NCI-H187 treated with DMSO at 0.1 percent for 48 hours (cell line): ENCODE measurements at regions not wholly inside any gene's neighbourhood (a gene's known extent, or its start where the extent isn't known, plus 50 kb on each side); places are given as distances from the start of the nearest gene placed in this dataset.
"Not testable (repeated sequence)": the region's sequence is repeated elsewhere in the genome, so short reads cannot be mapped to it uniquely, and the experiment has no call there.

ENCODE experiments used
- DNase-seq: peaks from one replicate; lab custom pipeline; 2025; lab: John Stamatoyannopoulos, UW

DNA sequence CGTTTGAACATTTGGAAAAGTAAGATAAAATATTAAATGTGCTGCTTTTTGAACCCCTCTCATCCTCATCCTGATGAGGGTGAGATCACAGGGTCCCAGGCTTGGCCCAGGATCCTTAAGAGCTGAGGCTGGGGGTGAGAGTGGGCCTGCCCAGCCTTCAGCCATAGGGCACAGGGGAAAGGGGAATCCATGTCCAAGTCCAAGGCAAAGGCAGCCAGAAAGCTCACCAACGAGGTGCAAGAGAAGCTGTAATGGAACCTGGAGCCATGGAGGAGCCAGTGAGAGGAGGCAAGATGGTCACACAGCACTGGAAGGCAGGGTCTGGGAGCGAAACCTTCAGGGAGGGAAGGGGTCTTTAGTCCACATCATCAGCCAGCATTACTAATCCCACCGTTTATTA is 191.9 kb downstream of the RRAGC start:
- no peak for DNase-seq

DNA sequence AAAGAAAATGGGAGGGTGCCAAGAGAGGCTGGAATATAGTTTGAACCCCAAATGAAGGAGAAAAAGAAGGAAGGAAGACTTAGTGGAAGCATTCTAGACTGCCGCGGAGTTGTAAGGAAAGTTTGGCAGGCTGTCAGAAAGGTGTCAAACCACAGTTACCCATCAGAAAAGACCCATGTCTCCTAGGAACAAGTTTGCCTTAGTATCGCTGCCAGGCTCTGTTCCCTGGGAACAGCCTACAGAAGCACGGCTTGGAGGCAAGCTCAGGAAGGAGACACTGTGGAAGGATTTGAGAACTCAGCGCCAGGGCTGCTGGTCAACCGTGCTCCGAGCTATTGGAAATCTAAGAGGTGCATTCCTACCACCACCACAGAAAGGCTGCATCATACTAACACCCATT is 197.4 kb downstream of the RRAGC start:
- DNase-seq: no peak

DNA sequence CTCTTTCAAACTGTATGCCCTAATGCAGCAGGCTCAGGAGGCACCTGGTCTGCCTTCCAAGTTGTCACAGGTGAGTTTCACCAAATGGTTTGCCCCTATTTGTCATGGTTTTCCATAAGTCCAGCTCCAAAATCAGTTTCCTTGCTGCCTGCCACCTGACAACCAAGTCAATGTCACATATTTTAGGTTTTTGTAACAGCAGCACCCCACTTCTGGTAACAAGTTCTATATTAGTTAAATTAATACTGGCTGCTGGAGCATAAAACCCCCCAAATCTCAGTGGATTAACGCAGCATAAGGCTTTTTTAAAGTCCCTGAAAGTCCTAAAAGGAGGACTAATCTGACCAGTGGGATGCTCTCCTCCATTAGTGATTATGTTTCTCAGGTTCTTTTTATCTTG is 200.7 kb downstream of the RRAGC start:
- DNase-seq: no peak

DNA sequence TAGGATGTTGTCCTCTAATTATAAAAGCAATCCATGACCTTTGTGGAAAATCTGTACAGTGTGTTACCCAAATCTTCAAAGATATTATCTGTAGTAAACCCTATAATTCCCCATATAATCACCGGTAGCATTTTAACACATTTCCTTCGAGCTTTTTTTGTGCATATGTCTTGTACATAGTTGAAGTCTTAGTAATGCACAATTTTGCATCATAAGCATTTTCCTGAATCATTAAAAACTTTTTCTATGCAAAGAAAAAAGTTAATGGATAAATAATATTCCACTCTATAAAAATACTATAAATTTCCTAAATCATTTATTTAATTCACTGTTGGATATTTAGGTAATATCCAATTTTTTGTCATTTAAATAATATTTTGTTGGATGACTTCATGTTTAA is 201.7 kb downstream of the RRAGC start:
- DNase-seq: no peak

DNA sequence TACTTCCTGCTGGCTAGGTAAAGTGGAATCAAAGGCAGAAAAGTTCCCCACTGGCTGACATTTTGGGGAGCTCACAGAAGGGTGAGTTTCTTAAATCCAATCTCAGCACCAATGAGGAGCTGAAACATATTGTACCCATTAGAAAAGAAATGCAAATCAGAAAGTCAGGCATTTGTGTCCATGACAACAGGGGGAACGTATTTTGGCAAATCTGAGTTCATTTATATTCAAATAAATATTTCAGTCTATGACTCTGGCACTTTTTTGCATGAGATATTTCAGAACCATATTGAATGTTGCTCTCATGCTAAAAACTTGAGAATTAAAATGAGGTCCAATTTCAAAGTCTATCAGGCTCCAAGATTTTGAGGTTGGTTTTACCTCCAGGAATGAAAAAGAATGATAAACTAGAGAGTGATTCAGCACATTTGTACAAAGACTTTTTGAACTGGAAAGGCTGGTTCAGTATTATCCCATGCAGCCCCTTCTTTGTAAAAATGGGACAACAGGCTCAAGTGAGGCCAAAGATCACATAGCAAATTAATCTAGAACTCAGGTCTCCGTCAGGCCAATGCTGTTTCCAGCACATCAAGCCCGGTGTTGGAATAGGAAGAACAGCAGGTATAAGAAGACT is 202.2 kb downstream of the RRAGC start:
- no peak for DNase-seq

DNA sequence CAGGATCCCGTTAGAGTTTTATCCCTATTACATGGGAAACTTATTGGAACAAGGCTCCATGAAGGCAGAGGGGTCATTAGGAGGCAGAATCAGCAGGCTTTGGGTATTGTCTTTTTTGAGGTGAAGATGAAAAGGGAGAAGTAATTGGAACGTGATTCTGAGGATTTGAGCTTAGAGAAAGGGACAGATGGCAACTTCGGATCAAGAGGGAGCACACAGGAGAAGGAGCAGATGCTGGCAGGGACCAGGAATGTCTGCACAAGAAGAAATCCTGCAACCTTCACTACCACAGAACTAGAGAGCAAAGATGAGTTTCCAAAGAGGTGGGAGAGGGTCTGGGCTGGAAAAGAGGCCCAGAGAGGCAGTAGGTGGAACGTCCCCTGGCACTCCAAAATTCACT is 202.8 kb downstream of the RRAGC start:
- no peak for DNase-seq

DNA sequence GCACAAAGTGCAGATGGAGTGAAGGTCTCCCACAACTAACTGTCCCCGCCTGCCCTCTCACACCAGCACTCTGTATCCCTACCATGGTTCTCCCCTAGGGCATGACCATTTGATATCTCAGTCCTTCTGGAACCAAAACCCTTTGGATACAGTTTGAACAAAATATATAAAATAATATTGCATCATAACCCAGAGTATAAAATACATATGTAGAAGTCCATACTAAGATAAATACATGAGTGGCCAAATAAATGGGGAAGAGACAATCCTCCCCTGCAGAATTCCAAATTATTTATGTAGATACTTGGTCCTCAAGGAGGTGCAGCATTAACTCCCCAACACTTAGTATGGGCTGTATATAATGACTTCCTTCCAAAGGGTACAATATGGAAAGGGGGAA is 207.4 kb downstream of the RRAGC start:
- DNase-seq: no peak

DNA sequence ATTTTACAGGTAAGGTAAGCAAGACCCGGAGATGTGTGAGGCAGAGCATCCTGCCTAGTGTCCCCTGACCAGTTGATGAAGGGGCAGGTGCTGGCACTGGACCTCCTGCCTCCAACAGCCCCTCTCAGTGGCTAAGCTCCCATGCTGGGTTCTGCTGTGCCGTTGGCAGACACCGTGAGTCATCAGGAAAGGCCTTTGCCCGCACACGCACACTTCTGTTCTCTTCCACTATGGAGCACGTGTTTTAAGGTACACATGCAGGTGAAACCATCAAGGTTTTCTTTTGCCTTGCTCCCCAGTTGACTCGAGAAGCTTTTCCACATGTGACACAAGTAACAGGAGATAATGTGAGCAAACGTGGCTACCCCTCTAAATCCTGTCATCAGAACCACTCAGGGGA is 207.9 kb downstream of the RRAGC start:
- no peak for DNase-seq

DNA sequence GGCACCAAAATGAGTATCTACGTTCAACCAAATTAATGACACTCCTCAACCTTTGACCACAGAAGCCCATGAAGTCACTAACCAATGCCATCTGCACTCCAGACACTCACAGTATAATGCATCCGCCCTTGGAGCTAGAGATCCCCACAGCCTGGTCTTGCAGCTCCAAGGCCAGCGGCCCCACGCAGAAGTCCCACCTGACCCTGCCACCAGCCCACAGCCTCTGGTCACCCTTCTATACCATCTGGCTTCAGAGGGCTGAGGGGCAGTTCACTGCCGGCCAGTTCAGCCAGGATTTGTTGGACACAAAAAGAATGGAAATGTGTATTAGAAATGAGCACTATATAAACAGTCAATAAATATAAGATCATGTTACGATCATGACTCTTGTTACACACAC is 211.2 kb downstream of the RRAGC start:
- DNase-seq: no peak

DNA sequence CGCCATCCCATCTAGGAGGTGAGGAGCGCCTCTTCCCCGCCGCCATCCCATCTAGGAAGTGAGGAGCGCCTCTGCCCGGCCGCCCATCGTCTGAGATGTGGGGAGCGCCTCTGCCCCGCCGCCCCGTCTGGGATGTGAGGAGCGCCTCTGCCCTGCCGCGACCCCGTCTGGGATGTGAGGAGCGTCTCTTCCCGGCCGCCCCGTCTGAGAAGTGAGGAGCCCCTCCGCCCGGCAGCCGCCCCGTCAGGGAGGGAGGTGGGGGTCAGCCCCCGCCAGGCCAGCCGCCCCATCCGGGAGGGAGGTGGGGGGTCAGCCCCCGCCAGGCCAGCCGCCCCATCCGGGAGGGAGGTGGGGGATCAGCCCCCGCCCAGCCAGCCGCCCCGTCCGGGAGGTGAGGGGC is 212.2 kb downstream of the RRAGC start:
- DNase-seq: not testable (repeated sequence)

DNA sequence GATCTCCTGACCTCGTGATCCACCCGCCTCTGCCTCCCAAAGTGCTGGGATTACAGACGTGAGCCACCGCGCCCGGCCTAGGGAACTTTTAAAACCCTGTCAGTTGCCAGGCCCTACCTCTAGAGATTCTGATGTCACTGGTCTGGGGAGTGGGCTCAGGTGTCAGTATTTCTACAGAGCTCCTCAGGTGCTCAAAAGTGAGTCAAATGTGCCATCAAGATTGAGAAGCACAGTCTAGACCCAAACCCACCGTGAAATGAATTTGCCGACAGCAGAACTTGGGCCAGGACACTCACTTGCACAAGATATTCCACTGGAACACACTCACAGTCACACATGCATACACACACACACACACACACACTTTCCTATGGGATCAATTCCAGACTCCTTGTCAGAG is 215.5 kb downstream of the RRAGC start:
- DNase-seq: no peak

DNA sequence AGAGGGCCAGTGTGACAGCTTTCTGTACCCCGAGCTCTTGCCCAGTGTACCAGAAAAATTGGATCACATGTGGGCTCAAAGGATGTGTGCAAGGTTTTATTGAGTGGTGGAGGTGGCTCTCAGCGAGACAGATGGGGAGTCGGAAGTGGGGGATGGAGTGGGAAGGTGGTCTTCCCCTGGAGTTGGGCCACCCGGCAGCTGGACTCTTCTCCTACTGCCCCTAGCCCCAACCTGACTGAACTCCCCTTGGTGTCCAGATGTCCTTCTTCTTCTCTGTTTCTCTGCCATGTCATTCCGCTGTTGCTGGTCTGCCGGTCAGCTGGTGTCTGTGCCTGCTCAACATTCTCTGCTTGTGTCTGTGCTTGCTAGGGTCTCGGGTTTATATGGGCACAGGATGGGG is 217.9 kb downstream of the RRAGC start:
- DNase-seq: no peak

DNA sequence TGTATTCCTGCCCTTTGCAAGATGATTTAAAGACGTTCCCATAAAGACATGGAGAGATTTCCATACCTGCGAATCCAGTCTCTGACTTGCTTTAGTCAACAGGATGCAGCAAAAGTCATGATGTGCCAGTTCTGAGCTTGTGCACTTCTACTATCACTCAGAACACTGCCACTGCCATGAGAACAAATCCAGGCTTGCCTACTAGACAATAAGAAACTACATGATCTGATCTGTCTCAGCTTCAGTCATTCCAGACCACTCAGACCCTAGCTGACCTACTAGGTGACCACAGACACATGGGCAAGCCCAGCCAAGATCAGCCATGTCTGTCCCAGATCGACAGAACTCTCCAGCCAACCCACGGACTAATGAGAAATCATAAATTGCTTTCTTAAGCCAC is 219.2 kb downstream of the RRAGC start:
- DNase-seq: no peak

DNA sequence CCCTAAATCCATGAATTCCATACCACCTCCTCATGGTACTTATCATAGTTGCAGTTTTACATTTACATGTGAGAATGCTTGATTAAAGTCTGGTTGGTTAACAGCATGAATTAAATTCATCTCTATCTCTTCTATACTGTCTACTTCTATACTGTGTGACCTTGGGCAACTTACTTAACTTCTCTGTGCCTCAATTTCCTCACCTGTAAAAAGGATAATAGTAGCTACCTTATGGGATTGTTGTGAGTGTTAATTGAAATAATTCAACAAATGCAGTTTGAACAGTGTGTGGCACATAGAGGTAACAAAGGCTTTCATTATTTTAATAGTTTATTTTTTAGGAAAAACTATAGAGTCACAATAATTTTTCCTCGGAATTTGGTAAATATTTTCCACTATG is 231.3 kb downstream of the RRAGC start:
- no peak for DNase-seq

DNA sequence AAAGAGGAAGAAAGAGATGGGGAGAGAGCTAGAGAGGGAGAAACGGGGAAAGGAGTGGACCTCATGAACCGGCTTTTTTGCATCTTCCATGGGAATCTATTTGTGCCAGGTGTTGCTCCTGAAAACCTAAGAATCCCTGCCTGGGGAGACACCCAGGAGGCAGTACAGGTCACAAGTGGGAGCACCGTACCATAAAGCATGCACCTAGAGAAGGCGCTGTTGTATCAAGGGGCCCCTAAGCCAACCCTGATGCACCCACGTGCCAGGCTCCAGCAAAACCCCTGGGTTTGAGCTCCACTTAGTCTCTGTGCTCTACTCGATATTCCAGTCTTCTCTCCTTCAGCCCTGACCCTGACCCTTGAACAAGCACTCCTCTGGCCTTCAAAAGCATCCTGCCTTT is 233.6 kb downstream of the RRAGC start:
- no peak for DNase-seq

DNA sequence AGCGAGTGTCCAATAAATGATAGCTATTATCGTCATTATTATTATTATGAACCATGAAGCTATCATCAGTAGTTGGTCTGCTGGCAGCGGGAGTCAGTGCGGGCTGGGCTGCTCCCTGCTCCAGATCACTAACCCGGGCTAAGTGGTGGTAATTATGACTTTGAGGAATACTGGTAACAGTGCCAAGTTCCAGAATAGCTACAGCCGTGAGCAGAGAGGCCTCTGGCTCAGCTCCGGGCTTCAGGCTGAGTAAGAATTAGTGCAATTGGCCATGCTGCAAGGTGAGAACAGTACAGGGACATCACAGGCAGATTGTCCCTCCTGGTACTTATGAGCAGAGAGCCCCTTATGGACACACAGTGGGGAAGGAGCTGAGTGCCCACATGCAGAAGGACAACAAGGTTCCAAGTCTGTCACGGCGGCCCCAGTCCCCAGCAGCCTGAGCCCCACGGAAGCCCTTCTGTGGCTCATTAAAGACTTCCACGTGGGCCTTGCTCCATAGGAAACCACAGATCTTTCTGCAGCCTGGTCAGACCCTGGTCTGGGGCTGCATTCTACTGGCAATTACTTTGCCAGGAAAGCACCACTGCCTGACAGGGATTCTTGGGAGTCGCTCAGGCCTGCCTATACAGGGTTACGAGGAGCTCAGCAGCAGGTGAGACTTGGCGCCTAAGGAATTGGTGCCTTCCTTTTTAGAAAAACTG is 235.1 kb downstream of the RRAGC start:
- no peak for DNase-seq

DNA sequence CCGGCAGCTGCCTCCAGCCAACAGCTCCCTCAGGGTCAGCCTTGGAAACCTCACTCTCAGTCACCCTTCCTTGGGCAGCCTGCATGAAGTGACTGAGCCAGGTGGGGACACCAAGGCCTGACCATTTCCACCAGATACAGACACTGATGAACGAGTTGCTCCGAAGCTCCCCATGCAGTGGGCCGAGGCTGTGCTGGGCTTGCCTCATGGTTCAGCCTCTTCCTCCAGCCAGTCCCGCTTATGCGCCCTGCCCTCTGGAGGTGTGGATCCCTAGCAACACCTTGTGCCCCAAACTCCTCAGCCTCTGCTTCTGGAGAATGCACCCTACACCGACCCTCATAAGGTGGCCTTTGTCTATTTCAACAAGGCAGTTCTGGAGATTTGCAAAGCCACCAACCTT is 236.0 kb downstream of the RRAGC start:
- DNase-seq: no peak

DNA sequence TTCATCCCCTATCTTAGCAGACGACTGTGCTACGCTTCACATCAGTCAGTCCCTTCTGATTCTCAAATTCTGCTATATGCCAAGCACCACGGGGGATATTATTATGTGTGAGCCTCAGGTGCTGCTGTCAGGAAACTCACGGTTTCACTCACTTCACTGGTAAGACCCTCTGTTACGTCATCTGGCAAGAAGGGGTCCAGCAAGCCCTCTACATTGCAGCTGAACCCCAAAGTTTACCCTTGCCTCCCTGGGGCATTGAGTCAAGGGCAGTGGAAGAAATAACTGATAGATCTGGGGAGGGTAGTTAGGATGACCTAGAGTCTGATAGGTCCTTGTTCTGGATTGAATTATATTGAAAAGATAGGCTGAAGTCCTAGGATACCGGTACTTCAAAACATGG is 237.4 kb downstream of the RRAGC start:
- DNase-seq: no peak

DNA sequence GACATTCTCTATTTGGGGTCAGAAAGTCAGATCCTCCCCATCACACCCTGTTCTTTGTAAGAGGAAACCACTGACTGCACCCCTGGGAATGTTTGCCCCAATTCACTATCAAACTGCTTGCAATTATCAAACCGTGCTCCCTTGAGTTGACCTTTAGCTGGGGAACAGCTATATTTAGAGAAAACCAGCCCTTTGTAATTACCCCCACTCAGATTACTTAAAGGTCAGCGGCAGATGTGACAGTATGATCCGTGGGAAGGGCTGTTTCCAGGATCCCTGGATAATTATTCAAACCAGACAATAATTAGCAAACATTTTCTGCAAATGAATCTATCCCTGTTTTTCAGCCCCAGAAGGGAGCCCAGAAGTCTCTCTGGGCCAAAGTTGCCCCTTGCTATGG is 242.7 kb downstream of the RRAGC start:
- no peak for DNase-seq

DNA sequence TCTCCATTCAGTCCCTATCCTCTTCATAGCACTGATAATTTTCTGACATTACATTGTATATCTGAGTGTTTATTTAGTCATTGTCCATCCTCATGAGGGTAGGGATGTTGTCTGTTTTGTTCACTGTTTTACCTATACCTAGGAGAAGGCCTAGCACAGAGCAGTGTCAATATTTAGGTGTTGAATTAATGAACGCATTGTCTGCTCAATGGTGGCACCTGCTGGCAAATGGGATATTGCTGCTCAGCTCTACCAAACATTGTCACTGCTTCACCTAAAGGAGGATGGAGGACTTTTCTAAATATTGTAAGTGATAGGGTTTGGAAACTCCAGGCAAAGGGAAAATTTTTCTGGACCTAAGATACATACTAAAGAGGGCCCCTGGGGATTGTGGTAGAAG is 243.9 kb downstream of the RRAGC start:
- DNase-seq: no peak

DNA sequence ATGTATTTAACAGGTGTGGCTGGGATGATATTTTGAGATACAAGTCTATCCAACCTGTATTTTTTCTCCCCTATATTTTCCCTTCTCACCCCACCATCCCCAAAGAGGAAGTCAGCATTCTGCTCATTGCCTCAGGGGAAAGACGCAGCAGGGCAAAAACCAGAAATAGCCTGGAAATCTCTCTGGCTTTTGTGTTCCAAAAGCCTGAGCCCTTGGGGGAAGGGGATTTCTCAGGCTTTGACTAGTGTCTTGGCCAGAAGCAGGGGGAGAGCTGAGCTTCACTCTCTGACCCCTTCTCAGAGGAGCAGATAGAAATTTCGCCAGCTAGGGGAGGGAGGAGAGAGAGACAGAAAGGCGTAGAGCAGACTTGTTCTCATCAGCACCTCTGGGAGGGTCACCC is 244.7 kb downstream of the RRAGC start:
- DNase-seq: no peak

DNA sequence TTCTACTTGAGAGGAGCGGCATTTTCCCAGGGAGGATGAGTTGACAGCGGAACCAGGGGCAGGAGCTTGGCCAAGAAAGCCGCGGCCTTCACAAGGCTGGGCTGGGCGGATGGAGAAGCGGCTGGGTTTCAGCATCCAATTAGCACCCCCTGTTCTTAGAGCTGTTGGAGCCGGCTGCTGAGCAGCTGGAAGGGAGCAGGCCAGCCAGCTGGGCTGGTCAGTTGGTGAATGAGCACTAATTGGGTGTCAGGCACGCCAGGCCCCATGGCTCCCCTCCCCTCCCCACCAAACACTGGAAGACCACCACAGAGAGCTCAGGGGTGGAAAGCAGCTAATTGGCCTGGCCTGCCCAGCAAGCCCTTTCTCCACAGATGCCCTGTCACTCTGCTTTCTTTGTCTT is 245.6 kb downstream of the RRAGC start:
- no peak for DNase-seq

DNA sequence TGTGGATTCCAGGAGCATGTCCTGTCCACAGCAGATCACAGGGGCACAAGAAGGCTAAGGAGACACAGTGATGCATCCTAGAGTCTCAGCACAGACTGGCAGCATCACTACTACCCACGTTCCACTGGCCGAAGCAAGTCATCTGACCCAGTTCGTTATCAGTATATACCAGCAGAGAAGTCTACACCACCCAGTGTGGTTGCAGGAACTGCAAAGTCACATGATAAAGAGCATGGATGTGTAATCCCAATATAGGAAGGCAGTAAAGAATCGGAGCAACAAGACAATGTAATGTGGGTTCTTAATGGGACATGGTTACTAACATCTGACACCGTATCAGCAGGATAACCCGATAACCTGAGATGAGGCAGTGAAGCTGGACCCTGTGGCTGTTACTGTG is 246.6 kb downstream of the RRAGC start:
- DNase-seq: no peak

DNA sequence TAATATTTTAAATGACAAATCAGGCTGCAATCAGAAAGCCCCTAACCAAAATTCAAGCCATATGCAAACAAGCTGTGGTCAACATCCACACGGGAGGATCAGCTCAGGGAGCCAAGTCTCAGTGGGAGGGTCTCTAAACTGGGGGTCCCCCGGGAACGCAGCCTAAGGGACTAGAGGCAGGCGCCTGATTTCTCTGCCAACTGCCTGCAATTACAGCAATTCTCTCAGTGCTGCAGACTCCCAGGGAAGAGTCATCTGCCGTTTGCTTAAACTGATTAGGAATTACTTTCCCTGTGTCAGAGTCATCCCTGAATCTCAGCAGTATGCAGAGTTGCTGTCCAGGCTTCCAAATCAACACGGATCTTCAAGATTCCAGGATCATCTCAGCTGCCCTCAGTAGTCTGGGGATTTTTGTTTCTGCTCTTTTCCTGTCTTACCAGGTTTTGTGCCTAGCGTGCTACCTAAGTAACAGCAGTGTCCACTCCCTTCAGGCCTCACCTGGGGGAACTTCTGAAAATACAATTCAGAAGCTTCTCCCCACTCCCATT is 247.8 kb downstream of the RRAGC start:
- no peak for DNase-seq
